CD14-positive monocyte (primary cell): ENCODE measurements at regions not wholly inside any gene's neighbourhood (a gene's known extent, or its start where the extent isn't known, plus 50 kb on each side); places are given as distances from the start of the nearest gene placed in this dataset.
"Not testable (repeated sequence)": the region's sequence is repeated elsewhere in the genome, so short reads cannot be mapped to it uniquely, and the experiment has no call there.

Experiments
- DNase-seq, 3 donors: peaks; one replicate each; pipeline ENCODE4 v3.0.0-alpha.2; 2011 to 2022
- H2AFZ ChIP-seq: 2 replicates; pipeline ENCODE4 v1.6.0; 2012; ENCODE audit warnings: mild to moderate bottlenecking, low read depth, low read length, inconsistent platforms; ENCODE audit not compliant: insufficient read depth, poor library complexity, severe bottlenecking
- H3K27ac ChIP-seq, 2 donors: 1 replicate in 1 of 2; 2 replicates in 1 of 2; pipeline ENCODE4 v1.5.1; 2012 to 2013; ENCODE audit warnings: low read length in 2 of 2, control low read depth in 1 of 2, inconsistent platforms in 1 of 2, low read depth in 1 of 2, mild to moderate bottlenecking in 1 of 2
- H3K27me3 ChIP-seq, 2 donors: one replicate each; pipeline versions ENCODE4 v1.6.0 to v1.6.1; 2011 to 2013; ENCODE audit warnings: low read length in 2 of 2; ENCODE audit not compliant: control insufficient read depth in 2 of 2, insufficient read depth in 2 of 2
- H3K36me3 ChIP-seq, 2 donors: replicated peaks in 1 of 2; 1 replicate in 1 of 2; 2 replicates in 1 of 2; pipeline versions ENCODE4 v1.5.1 to v1.6.1; 2012 to 2013; ENCODE audit warnings: low read length in 2 of 2, control low read depth in 1 of 2, inconsistent platforms in 1 of 2, mild to moderate bottlenecking in 1 of 2; ENCODE audit not compliant: insufficient read depth in 2 of 2, control insufficient read depth in 1 of 2
- H3K4me1 ChIP-seq, 2 donors: 1 replicate in 1 of 2; 2 replicates in 1 of 2; pipeline versions ENCODE4 v1.5.1 to v1.6.1; 2012 to 2013; ENCODE audit warnings: low read length in 2 of 2, control low read depth in 1 of 2, inconsistent platforms in 1 of 2, mild to moderate bottlenecking in 1 of 2, moderate library complexity in 1 of 2; ENCODE audit not compliant: insufficient read depth in 2 of 2, control insufficient read depth in 1 of 2
- H3K4me2 ChIP-seq: replicated peaks from 2 replicates; pipeline ENCODE3; 2012; ENCODE audit warnings: low read length, moderate library complexity, mild to moderate bottlenecking; ENCODE audit not compliant: poor library complexity, severe bottlenecking; ENCODE audit errors: extremely low read depth
- H3K4me3 ChIP-seq, 3 experiments: fragments of 200-600 bp in 1 of 3; sonication (generic) in 1 of 3; replicated peaks in 1 of 3; 1 replicate in 2 of 3; 2 replicates in 1 of 3; pipeline ENCODE4 v1.5.1; 2011 to 2013; ENCODE audit warnings: low read length in 3 of 3, mild to moderate bottlenecking in 3 of 3, control low read depth in 2 of 3, low read depth in 2 of 3, inconsistent platforms in 1 of 3, moderate library complexity in 1 of 3
- H3K79me2 ChIP-seq: 2 replicates; pipeline ENCODE4 v1.6.0; 2012; ENCODE audit warnings: mild to moderate bottlenecking, control low read depth, inconsistent platforms, low read length, moderate library complexity; ENCODE audit not compliant: insufficient read depth
- H3K9ac ChIP-seq: 2 replicates; pipeline ENCODE4 v1.6.0; 2017; ENCODE audit warnings: low read length, mild to moderate bottlenecking; ENCODE audit not compliant: insufficient read depth, poor library complexity, severe bottlenecking
- H3K9me3 ChIP-seq, 2 donors: replicated peaks in 1 of 2; 1 replicate in 1 of 2; 2 replicates in 1 of 2; pipeline versions ENCODE4 v1.5.1 to v1.6.1; 2012 to 2013; ENCODE audit warnings: low read length in 2 of 2, control low read depth in 1 of 2; ENCODE audit not compliant: control insufficient read depth in 1 of 2, insufficient read depth in 1 of 2
- H4K20me1 ChIP-seq: 2 replicates; pipeline ENCODE4 v1.6.0; 2012; ENCODE audit warnings: mild to moderate bottlenecking, low read length, control low read depth, moderate library complexity; ENCODE audit not compliant: insufficient read depth
- H3K27ac Mint-ChIP-seq, 7 donors: one replicate each; pipeline ENCODE4 v1.8.0; 2020; ENCODE audit warnings: mild to moderate bottlenecking in 7 of 7, mixed read lengths in 7 of 7, moderate library complexity in 6 of 7, inconsistent platforms in 2 of 7
- H3K27me3 Mint-ChIP-seq, 3 donors: one replicate each; pipeline ENCODE4 v1.8.0; 2021 to 2022; ENCODE audit warnings: low read depth in 3 of 3, mild to moderate bottlenecking in 3 of 3, mixed read lengths in 3 of 3, moderate library complexity in 3 of 3, inconsistent platforms in 1 of 3
- H3K36me3 Mint-ChIP-seq, 2 donors: one replicate each; pipeline ENCODE4 v1.8.0; 2020; ENCODE audit warnings: mixed read lengths in 2 of 2, inconsistent platforms in 1 of 2, mild to moderate bottlenecking in 1 of 2
- H3K4me1 Mint-ChIP-seq: one replicate; pipeline ENCODE4 v1.8.0; 2020; ENCODE audit warnings: mild to moderate bottlenecking, mixed read lengths
- H3K4me3 Mint-ChIP-seq, 2 donors: one replicate each; pipeline ENCODE4 v1.8.0; 2020; ENCODE audit warnings: mild to moderate bottlenecking in 2 of 2, mixed read lengths in 2 of 2, moderate library complexity in 1 of 2
- H3K9me3 Mint-ChIP-seq, 7 donors: one replicate each; pipeline ENCODE4 v1.8.0; 2020 to 2022; ENCODE audit warnings: mixed read lengths in 7 of 7, mild to moderate bottlenecking in 6 of 7, moderate library complexity in 6 of 7, inconsistent platforms in 2 of 7
- CTCF ChIP-seq: fragments of 200-600 bp; IDR thresholded peaks from one replicate; pipeline ENCODE4 v1.8.0; 2022; ENCODE audit warnings: antibody characterized with exemption, mild to moderate bottlenecking
- WGBS: methylation state at CpG from one replicate; pipeline ENCODE4 v1.1.5; 2013; ENCODE audit warnings: missing lambda C conversion rate; ENCODE audit not compliant: insufficient coverage; 5-methylcytosine and 5-hydroxymethylcytosine counted together
- intact Hi-C, 2 donors: fragments of 100-400 bp; cut with micrococcal nuclease; formaldehyde crosslinking; loops; one replicate each; pipeline versions ENCODE4 v1.15.0 to v1.15.1; 2023

DNA sequence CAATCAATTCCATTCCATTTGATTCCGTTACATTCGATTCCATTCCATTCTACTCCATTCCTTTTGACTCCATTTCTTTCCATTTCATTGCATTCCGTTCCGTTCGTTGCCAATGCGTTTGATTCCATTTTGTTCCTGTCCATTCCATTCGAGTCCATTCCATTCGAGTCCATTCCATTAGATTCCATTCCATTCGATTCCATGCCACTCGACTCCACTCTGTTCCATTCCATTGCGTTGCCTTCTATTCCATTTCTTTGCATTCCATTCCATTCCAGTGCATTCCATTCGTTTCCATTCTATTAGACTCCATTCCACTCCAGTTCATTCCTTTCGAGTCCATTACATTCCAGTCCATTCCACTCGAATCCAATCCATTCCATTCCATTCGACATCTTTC lies 2587.5 kb upstream of the TPTE start:
- H3K27ac Mint-ChIP-seq, result no peak overlapping the region
- intact Hi-C loops, result no loop called here
- Histone ChIP-seq H3K27ac (no peak overlapping the region), H3K4me3 (peak overlapping the region in 1 of 3 experiments; percentile 0), H3K36me3 (no peaks in the 10 kb centered on the region), H2AFZ (no peak overlapping the region), H3K79me2 (no peaks in the 10 kb centered on the region), H3K9ac (no peak overlapping the region), H3K4me1 (no peaks in the 10 kb centered on the region), H3K4me2 (no peak overlapping the region), H4K20me1 (no peaks in the 10 kb centered on the region), H3K27me3 (no peaks in the 10 kb centered on the region), H3K9me3 (peaks cover 0 to 88% of the 10 kb centered on the region in 2 donors)
- 73% methylated on average over 15 of the region's 15 CpGs for WGBS
- H3K9me3 Mint-ChIP-seq, result peaks cover 66 to 95% (median 92%) of the 10 kb centered on the region in 7 donors
- TF ChIP-seq CTCF, result no peak
- H3K36me3 Mint-ChIP-seq, result no peaks in the 10 kb centered on the region
- H3K4me3 Mint-ChIP-seq, result no peak overlapping the region
- DNase-seq, result no peak
- no peaks in the 10 kb centered on the region for H3K4me1 Mint-ChIP-seq
- no peaks in the 10 kb centered on the region for H3K27me3 Mint-ChIP-seq

DNA sequence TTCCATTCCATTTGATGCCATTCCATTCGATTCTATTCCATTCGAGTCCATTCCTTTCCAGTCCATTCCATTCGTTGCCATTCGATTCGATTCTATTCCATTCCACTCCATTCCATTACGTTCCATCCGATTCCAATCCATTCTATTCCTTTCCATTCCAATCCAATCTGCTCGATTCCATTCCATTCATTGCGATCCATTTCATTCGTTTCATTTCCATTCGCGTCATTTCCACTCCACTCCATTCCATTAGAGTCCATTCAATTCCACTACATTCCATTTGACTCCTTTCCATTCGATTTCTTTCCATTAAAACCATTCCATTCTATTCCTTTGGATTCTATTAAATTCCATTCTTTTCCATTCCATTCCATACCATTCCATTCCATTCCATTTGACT lies 2584.1 kb upstream of the TPTE start:
- intact Hi-C loops, H3K4me1 ChIP-seq, H3K36me3 Mint-ChIP-seq, H3K4me3 ChIP-seq, H3K27ac ChIP-seq, H3K9ac ChIP-seq, H3K36me3 ChIP-seq, H3K4me2 ChIP-seq, H2AFZ ChIP-seq, DNase-seq, H4K20me1 ChIP-seq, H3K27ac Mint-ChIP-seq, H3K4me3 Mint-ChIP-seq, H3K27me3 ChIP-seq, H3K27me3 Mint-ChIP-seq, H3K4me1 Mint-ChIP-seq, H3K79me2 ChIP-seq: not testable (repeated sequence)
- peaks cover 0 to 100% of the 10 kb centered on the region in 2 donors for H3K9me3 ChIP-seq
- peak; percentile 10 for TF ChIP-seq CTCF
- WGBS, result 72% methylated on average over 13 of the region's 13 CpGs
- H3K9me3 Mint-ChIP-seq, result peaks cover 79 to 99% (median 97%) of the 10 kb centered on the region in 7 donors

- H3K4me2 ChIP-seq, DNase-seq, H4K20me1 ChIP-seq, H3K4me1 ChIP-seq, intact Hi-C loops, H3K79me2 ChIP-seq, H3K36me3 Mint-ChIP-seq, H3K27ac ChIP-seq, H3K36me3 ChIP-seq, H3K4me1 Mint-ChIP-seq, H3K9ac ChIP-seq, H3K27ac Mint-ChIP-seq, H3K4me3 Mint-ChIP-seq, H3K27me3 Mint-ChIP-seq, H3K27me3 ChIP-seq, H2AFZ ChIP-seq: not testable (repeated sequence)
- H3K4me3 ChIP-seq, result peak overlapping the region in 1 of 3 experiments; percentile 4
- H3K9me3 ChIP-seq, result peaks cover 0 to 100% of the 10 kb centered on the region in 2 donors
- 70% methylated on average over 9 of the region's 9 CpGs for WGBS
- H3K9me3 Mint-ChIP-seq, result peaks cover 78 to 99% (median 96%) of the 10 kb centered on the region in 7 donors
Measured at GRCh38 chr21:7938223-7938622, 2583.2 kb upstream of the TPTE start.
